HG02588 (cell line): ENCODE measurements at regions not wholly inside any gene's neighbourhood (a gene's known extent, or its start where the extent isn't known, plus 50 kb on each side); places are given as distances from the start of the nearest gene placed in this dataset.

Source experiments
- ATAC-seq: cut with Tn5 transposase; IDR thresholded peaks from one replicate; pipeline ENCODE4 v1.9.1; 2021; ENCODE audit warnings: mild to moderate bottlenecking, moderate library complexity; ENCODE audit not compliant: unreplicated experiment

GRCh38 chr12:84741692-84742091 is 170.9 kb downstream of the SLC6A15 start:
- no peak for ATAC-seq

DNA sequence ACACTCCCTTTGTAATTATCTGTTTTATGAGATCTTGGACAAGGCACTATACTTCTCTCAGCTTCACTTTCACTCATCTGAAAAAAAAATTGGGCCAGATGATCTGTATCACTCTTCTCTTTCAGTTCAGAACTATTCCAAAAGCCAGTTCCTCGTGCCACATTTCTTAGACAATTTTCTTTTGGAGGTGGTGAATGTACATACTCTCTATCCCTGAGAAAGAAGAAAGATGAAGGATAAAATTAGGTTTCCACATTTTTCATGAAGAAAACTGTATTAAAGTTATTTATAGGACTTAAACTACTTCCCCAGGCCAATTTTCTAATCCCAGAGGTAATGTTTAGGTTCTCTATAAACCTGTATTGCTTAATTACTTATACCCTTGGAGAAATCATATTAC is 171.6 kb downstream of the SLC6A15 start:
- no peak for ATAC-seq

GRCh38 chr12:84740602-84741001 is 172.0 kb downstream of the SLC6A15 start:
- no peak for ATAC-seq

DNA sequence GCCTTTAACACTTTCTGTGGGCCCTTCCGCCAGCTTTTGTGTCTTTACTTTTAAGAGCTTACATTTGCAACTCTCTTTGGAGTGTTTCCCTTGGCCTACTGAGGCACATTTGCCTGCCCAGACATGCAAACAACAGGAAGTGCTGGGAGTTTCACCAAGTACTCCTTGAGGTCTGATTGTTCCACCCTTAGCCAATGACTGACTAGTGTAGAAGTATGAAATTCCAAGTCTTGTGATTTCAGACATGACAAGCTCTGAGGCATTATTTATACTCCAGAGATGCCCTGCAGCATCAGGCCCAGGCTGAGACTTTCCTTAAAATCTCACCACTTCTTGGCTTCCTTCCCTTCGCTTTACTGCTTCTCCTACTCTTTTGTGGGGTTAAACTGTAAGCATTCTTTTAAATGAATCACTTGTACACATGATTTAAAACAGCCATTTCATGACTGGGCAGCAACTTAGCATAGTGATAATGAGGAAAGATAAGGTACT is 174.1 kb downstream of the SLC6A15 start:
- no peak for ATAC-seq

GRCh38 chr12:84732828-84733340 is 179.7 kb downstream of the SLC6A15 start:
- no peak for ATAC-seq

DNA sequence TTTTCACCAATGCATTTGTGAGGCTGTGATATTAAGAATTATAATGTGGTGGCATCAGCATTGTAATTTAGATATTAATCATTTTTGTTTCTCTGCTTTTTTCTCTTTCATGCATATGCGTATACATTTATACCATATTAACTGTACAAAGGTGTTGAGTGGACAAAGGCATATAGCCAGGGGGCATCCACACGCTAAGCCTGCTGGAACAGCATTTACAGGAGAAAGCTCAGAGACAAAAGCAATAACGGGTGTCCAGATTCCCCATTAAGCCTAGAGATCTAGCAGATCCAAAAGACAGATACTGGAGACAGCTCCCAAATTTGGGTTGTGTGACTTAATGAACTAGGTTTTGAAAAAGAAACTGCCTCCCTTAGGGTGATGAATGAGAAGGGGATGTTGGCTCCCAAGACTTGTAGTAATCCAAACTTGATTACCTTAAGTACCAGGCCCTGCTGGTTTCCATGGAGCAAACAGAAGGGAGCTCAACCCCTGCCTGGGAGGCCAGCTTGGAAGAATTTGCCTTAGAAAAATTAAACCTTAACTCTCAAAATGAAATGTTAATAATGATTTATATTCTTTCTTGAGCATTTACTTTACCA is 181.9 kb downstream of the SLC6A15 start:
- no peak for ATAC-seq

- ATAC-seq = no peak
These were observed 184.6 kb downstream of the SLC6A15 start for GRCh38 chr12:84727961-84728360.

DNA sequence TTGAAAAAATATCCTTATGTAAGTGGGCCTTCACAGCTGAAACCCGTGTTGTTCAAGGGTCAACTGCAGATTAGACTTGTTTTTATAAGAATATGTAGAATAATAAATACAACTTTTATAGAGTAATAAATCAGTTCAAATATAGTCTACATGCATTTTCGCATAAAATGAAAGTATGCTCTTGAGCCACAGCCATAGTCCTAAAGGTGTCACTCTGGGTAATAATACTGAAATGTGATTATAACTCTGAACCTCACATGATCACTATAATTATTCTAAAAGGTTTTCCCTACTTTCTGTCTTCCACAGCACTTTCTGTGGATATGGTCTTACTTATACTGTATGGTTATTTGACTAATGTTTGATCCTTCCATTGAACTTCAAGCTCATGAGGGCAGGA is 185.8 kb downstream of the SLC6A15 start:
- ATAC-seq = no peak

- ATAC-seq = no peak
These were observed 188.6 kb downstream of the SLC6A15 start for GRCh38 chr12:84723988-84724387.

DNA sequence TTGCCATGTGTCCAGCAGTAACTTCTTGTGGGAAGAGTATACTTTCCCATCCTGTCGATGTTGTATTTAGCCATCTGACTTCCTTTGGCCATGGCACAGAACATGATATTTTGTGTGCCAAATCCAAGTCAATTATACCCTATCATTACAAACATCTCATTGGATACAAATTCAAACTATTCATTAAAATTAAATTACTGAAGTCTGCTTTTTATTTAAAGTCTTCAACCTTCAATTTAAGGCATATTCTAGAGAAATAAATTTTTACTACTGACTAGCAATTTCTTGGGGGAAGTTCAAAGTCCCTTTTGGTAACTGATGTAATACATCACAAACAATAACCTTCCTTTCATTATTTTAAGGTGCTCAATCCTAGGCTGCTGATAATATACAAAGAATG is 192.6 kb downstream of the SLC6A15 start:
- ATAC-seq = no peak

DNA sequence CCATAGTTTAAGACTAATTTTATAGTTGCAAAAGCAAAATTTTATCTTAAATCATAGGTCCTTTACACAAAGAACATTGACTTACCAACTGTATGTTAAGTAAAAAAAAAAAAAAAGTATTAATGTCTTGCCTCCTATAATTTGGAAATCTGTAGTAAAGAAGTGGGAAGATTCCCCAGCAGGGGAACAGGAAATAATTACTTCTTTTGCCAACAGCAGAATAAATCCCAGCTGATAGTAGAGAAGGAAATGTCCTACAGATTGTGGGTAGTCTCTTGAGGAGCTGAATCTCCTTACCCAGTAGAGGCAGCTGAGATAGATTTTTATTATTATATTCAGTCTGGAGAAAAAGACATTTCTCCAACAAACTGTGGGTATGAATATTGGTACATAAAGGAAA is 193.7 kb downstream of the SLC6A15 start:
- ATAC-seq = no peak

DNA sequence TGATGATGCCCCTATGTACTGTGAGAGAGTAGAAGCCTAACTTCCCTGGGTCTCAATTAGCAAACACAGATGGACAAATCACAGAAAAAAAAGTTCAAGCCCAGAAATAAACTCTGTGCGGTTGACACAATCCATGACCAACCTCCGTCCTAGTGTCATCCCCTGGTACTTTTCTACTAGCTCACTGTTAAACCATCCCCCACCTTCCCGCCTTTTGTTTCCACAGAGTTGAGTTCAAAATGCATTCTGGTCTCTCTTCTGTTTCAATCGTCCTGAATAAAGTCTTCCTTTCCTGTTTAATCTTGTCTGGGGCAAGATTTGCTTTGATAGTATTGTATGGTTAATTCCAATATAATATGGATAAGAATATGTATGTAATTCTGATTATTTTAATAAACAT is 199.9 kb downstream of the SLC6A15 start:
- ATAC-seq = no peak

DNA sequence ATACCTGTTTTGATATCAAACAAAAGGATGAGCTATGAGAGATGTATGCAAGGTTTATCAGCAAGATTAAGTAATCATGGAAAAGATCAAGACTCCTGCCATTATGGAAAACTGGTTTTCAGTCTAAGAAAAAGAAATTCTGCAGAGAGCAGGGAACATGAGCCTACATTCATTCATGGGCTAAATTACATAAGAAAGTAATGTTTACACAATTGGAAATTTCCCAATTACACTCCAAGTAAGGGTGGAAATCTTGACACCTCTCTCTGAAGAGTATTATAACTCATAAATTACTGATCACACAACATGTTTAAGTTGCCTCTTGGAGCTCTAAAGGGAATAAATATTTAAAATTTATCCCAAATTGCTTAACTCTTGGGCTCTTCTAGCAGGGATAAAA is 206.2 kb downstream of the SLC6A15 start:
- ATAC-seq = no peak

DNA sequence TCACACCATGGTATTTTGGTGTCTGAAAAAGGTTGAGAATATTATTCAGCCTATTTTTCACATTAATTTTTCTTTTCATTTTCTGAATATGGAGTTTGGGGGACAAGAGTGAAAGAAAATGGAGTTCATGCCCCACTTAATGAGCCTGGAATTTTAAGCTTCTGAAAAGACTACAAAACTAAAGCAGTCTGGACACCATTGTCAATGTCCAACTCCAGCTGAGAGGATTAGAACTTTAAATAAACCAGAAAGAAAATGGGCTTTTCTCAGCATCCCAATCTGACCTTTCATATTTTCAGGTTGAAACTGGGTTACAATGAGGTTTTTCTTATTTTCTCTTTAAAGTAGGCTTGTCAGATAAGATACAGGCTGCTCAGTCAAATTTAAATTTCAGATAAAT is 207.7 kb downstream of the SLC6A15 start:
- ATAC-seq = no peak

- no peak for ATAC-seq
These were observed 210.6 kb downstream of the SLC6A15 start for GRCh38 chr12:84702001-84702400.

- ATAC-seq = no peak
These were observed 211.6 kb downstream of the SLC6A15 start for GRCh38 chr12:84701041-84701440.

DNA sequence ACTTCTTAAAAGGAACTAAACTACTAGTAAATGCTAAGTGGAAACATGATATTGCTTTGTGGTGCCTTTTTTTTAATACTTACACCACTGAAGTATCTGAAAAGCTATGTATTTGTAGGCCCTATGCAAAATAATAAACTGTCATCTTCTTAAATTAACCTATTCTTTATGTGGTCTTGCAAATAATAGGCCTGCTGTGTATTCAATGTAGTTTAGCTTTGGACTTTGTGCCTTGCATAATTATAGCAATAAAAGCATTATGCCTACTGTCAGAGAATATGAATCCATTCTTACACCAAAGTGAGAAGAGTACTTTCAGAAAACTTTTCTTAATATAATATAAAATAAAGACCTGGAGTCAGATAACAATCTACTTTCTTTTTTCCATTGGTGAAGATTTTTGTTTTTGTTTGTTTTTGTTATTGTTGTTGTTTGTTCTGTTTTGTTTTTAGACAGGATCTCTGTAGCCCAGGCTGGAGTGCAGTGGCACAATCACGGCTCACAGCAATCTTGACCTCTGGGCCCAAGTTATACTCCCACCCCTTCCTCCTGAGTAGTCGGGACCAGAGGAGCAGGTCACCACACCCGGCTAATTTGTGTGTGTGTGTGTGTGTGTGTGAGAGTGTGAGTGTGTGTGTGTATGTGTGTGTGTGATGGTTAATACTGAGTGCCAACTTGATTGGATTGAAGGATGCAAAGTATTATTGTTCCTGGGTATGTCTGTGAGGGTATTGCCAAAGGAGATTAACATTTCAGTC is 213.8 kb downstream of the SLC6A15 start:
- ATAC-seq = no peak

DNA sequence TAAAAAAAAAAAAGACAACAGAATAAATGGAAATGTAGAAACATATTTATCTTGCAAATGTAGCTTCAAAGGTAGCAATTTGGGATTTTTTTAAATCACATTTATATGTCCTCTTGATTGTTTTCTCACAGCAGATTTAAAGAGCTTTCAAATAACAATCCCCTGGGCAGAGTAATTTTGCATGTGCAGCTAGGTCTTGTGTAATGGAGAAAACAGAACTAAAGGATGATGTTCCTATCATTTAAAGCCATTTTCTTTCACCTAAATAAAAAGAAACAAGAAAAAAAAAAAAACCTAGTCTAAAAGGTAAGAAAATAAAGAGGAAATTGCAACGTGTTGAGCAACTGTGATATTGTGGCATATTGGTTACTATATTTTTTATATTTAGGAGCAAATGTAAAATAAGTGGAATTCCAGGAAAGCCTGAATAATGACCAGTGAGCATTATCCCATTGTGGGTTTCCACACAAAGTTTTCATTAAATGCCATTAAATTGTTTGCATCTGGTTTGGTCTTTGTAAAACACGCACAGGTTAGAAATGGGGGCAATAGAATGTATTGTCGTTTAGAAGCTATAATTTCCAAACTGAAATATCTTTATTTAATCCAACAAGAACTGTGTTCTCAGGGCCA is 215.6 kb downstream of the SLC6A15 start:
- ATAC-seq = no peak

GRCh38 chr12:84696281-84696680 is 216.3 kb downstream of the SLC6A15 start:
- ATAC-seq = no peak

GRCh38 chr12:84694116-84694515 is 218.5 kb downstream of the SLC6A15 start:
- ATAC-seq = no peak

GRCh38 chr12:84692071-84692470 is 220.5 kb downstream of the SLC6A15 start:
- no peak for ATAC-seq

DNA sequence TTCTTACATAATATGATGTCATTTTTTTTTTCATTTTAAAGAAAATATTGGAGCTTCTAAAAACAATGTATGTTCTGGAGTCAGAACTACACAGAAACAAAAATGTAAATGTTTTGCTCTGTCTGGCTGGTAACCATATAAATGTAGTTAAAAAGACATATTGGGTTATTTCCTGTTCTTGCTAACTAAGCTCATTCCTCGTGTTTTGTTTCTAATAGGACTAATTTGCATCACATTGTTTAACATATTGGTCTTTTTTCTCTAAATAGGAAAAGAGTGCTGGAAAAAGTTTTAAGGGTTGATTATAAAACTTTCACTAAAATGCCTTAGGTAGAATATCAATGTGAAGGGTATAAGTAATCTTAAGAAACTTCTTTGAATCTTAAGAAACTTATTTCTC is 221.3 kb downstream of the SLC6A15 start:
- ATAC-seq = no peak
